NT2/D1 (cell line): ENCODE measurements at regions not wholly inside any gene's neighbourhood (a gene's known extent, or its start where the extent isn't known, plus 50 kb on each side); places are given as distances from the start of the nearest gene placed in this dataset.

ENCODE experiments used
- SUZ12 ChIP-seq: IDR thresholded peaks from 2 replicates; pipeline ENCODE4 v1.6.1; 2011; ENCODE audit not compliant: insufficient read length, insufficient read depth; ENCODE audit errors: extremely low read depth
- YY1 ChIP-seq: IDR thresholded peaks from 2 replicates; pipeline ENCODE4 v1.6.1; 2011; ENCODE audit not compliant: insufficient read length, insufficient read depth
- ZNF274 ChIP-seq: IDR thresholded peaks from 2 replicates; pipeline ENCODE4 v1.6.1; 2011; ENCODE audit warnings: mild to moderate bottlenecking, low read depth, low read length

- TF ChIP-seq ZNF274 (no peak), SUZ12 (no peak), YY1 (no peak)
Measured at GRCh38 chr15:61748529-61748928, 311.7 kb downstream of the VPS13C start.
